GM12875 (cell line): ENCODE measurements at regions not wholly inside any gene's neighbourhood (a gene's known extent, or its start where the extent isn't known, plus 50 kb on each side); places are given as distances from the start of the nearest gene placed in this dataset.

Experiments used
- H3K4me3 ChIP-seq: one replicate; pipeline ENCODE4 v1.5.1; 2011; ENCODE audit warnings: low read depth, low read length, control low read depth
- TF ChIP-seq, protein P1 (sequence below): IDR thresholded peaks from 2 replicates; pipeline ENCODE4 v1.5.1; 2011; ENCODE audit warnings: low read depth, mild to moderate bottlenecking, control low read depth, inconsistent platforms, low read length, moderate library complexity, borderline replicate concordance; ENCODE audit not compliant: insufficient read depth

DNA sequence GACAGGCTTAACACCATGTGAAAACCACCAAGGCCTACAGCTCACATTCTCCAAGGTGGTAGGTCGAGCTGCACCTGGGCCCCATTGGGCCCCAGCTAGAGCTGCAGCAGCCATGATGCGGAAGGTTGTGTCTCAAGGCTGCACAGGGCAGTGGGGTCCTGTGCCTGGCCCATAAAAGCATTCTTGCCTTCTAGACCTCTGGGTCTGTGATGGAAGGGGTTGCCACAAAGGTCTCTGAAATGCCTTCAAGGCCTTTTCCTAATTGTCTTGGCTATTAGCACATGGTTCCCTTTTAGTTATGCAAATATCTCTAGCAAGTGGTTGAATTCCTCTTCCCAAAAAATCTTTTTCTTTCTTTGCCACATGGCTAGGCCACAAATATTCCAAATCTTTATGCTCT lies 52.5 kb upstream of the C11orf58 start:
- TF ChIP-seq, protein P1, sequence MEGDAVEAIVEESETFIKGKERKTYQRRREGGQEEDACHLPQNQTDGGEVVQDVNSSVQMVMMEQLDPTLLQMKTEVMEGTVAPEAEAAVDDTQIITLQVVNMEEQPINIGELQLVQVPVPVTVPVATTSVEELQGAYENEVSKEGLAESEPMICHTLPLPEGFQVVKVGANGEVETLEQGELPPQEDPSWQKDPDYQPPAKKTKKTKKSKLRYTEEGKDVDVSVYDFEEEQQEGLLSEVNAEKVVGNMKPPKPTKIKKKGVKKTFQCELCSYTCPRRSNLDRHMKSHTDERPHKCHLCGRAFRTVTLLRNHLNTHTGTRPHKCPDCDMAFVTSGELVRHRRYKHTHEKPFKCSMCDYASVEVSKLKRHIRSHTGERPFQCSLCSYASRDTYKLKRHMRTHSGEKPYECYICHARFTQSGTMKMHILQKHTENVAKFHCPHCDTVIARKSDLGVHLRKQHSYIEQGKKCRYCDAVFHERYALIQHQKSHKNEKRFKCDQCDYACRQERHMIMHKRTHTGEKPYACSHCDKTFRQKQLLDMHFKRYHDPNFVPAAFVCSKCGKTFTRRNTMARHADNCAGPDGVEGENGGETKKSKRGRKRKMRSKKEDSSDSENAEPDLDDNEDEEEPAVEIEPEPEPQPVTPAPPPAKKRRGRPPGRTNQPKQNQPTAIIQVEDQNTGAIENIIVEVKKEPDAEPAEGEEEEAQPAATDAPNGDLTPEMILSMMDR: no peak
- H3K4me3 ChIP-seq: no peak overlapping the region

DNA sequence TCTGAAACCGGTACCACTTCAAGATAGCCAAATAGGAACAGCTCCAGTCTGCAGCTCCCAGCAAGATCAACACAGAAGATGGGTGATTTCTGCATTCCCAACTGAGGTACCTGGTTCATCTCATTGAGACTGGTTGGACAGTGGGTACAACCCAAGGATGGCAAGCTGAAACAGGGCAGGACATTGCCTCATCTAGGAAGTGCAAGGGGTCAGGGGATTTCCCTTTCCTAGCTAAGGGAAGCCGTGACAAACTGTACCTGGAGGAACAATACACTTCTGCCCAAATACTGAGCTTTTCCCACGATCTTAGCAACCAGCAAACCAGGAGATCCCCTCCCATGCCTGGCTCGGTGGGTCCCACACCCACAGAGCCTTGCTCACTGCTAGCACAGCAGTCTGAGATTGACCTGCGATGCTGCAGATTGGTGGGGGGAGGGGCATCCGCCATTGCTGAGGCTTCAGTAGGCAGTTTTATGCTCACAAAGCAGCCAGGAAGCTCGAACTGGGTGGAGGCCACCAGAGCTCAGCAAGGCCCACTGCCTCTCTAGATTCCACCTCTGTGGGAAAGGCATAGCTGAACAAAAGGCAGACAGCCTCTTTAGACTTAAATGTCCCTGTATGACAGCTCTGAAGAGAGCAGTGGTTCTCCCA lies 59.9 kb upstream of the C11orf58 start:
- TF ChIP-seq, protein P1: no peak
- no peak overlapping the region for H3K4me3 ChIP-seq

DNA sequence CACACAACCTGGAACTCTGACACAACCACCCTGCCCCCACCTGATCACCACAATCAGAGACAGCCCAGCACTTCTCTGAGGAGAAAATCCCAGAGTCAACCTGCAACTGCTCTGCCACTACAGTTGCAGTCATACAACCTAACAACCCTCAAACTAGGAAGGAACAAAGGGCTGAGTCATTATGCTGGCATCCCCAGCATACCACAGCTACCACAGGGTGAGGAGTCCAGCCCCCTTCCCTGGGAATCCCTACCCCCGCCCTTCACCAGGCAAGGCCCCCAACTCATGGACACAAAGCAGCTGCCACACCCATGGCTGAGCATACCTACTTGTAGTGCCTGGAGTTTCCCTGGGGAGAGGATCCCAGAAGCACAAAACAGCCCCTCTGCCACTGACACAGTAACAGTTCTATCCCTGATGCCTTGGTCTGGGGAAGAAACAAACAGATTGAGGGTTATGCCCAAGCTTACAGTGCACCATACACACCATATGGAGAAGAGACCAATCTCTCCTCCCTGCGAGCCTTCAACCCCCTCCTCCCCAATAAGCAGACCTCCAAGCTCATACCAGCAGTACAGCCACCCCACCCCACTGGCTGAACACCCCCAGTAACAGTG lies 68.5 kb upstream of the C11orf58 start:
- TF ChIP-seq, protein P1: no peak
- no peak overlapping the region for H3K4me3 ChIP-seq

DNA sequence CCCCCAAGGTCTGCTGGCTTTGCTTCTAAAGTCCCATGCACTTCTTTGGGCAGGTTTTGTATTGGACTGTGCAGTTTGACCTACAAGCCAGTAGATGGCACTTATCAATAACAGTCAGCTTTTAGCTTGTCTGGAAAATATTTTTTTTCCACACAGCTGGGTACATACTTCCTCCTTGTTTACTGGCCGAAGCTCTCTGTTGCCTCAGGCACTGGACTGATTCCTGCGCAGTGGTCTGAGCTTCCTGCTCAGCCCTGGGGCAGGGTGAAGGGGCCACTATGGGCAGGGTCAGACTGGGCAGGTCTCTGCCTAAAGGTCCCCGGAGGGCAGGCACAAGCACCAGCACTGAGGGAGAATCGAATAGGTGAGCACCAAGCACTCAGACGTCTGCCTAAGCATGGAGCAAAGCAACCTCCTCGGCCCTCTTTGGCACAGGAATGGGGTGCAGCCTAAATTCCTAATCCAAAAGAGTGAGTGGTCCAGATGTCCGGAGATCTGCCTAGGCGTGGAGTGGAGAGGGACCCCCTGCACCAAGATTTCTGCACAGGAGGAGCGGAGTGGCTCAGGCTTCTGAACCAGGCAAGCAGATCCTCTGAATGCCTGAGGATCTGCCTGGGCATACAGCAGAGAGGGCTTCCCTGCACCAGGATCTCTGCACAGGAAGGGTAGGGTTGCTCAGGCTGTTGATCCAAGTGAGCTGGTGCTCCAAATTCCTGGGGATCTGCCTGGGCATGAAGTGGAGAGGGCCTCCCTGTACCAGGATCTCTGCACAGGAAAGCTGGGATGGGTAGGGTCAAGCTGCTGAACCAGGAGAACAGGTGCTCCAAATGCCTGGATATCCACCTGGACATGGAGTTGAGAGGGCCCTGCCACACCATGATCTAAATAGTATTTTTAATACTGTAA lies 105.9 kb upstream of the C11orf58 start:
- TF ChIP-seq, protein P1: peak; percentile 33; the same call in 1 of the 2 replicates
- H3K4me3 ChIP-seq: no peak overlapping the region

DNA sequence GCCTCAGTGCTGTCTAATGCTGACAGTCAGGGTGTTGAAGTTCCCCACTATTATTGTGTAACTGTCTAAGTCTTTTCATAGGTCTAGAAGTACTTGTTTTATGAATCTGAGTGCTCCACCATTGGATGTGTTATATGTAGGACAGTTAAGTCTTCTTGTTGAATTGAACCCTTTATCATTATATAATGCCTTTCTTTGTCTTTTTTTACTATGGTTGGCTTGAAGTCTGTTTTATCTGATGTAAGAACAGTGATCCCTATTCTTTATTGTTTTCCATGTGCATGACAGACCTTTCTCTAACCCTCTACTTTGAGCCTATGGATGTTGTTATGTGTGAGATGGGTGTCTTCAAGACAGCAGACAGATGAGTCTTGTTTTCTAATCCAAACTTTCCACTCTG lies 107.8 kb upstream of the C11orf58 start:
- TF ChIP-seq, protein P1: no peak
- no peak overlapping the region for H3K4me3 ChIP-seq

DNA sequence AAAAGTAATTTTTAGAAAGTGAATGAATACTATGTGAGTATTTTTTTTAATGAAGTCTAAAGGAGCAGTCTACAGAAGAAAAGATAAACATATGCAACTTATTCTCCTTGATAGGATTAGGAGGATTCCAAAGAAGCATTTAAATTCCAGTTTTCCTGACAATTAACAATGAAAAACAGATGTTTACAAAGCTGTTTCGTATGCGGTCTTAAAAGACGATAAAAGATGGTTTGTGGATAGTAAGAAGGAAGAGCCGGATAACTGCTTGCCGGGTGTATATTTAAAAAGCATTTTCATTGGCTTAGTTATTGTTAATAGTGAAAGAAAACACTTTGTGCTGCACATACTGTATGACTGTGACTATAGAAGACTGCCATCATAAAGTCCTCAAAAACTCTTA lies 120.0 kb upstream of the C11orf58 start:
- H3K4me3 ChIP-seq: no peak overlapping the region
- TF ChIP-seq, protein P1: no peak
